IMR-90 (cell line): ENCODE measurements at regions not wholly inside any gene's neighbourhood (a gene's known extent, or its start where the extent isn't known, plus 50 kb on each side); places are given as distances from the start of the nearest gene placed in this dataset.
A peak's percentile ranks its signal among the peaks of the same experiment; 100 is the strongest.

Experiments
- ATAC-seq: fragments of 200-7000 bp; cut with Tn5 transposase; 2 replicates; pipeline ENCODE4 v1.9.1; 2020; ENCODE audit warnings: low read depth, mild to moderate bottlenecking, moderate library complexity
- BruUV-seq: library from RNA; stranded (reverse); fragments of 400-500 nt; replicated peaks from 2 replicates; lab custom pipeline; 2021; lab: Mats Ljungman, UMichigan
- CTCF ChIA-PET: fragments of 300-600 bp; formaldehyde crosslinking; extraction: SDS; loops from one replicate; lab custom pipeline; 2021; ENCODE audit warnings: antibody characterized with exemption; lab: Yijun Ruan, JAX
- POLR2A ChIA-PET: fragments of 300-600 bp; sonication (Branson Sonifier 250); formaldehyde crosslinking; loops from one replicate; lab custom pipeline; 2022; ENCODE audit warnings: antibody characterized with exemption; ENCODE audit not compliant: unreplicated experiment; lab: Charles Lee
- DNase-seq: peaks from one replicate; pipeline ENCODE4 v3.0.0; 2013
- H2AFZ ChIP-seq: replicated peaks from 2 replicates; pipeline ENCODE3; 2013; ENCODE audit warnings: low read length, mild to moderate bottlenecking; ENCODE audit not compliant: poor library complexity
- H2AK5ac ChIP-seq: 2 replicates; pipeline ENCODE4 v1.6.1; 2013; ENCODE audit warnings: low read depth, low read length, inconsistent platforms
- H2AK9ac ChIP-seq: replicated peaks from 2 replicates; pipeline ENCODE3; 2013; ENCODE audit warnings: mild to moderate bottlenecking, low read depth, low read length, moderate library complexity; ENCODE audit not compliant: poor library complexity
- H2BK120ac ChIP-seq: 2 replicates; pipeline ENCODE4 v1.6.1; 2013; ENCODE audit warnings: low read depth, low read length, inconsistent platforms
- H2BK15ac ChIP-seq: 3 replicates; pipeline ENCODE4 v1.6.1; 2013; ENCODE audit warnings: low read depth, low read length, inconsistent platforms
- H2BK20ac ChIP-seq: 2 replicates; pipeline ENCODE4 v1.6.1; 2013; ENCODE audit warnings: low read depth, mild to moderate bottlenecking, inconsistent platforms, low read length, moderate library complexity
- H2BK5ac ChIP-seq: 2 replicates; pipeline ENCODE4 v1.6.1; 2013; ENCODE audit warnings: mild to moderate bottlenecking, low read depth, low read length, inconsistent platforms; ENCODE audit not compliant: poor library complexity, severe bottlenecking
- H3K14ac ChIP-seq: replicated peaks from 2 replicates; pipeline ENCODE4 v1.6.1; 2013; ENCODE audit warnings: low read depth, low read length, inconsistent platforms
- H3K18ac ChIP-seq: 2 replicates; pipeline ENCODE4 v1.6.1; 2013; ENCODE audit warnings: low read depth, low read length, control low read depth
- H3K23ac ChIP-seq: 2 replicates; pipeline ENCODE4 v1.6.1; 2013; ENCODE audit warnings: low read depth, low read length, inconsistent platforms
- H3K27ac ChIP-seq: 2 replicates; pipeline ENCODE4 v1.5.1; 2013; ENCODE audit warnings: mild to moderate bottlenecking, control low read depth, low read length; ENCODE audit not compliant: insufficient read depth
- H3K27me3 ChIP-seq: 2 replicates; pipeline ENCODE4 v1.6.1; 2013; ENCODE audit warnings: low read length; ENCODE audit not compliant: control insufficient read depth, insufficient read depth
- H3K36me3 ChIP-seq: 2 replicates; pipeline ENCODE4 v1.6.1; 2013; ENCODE audit warnings: low read length, mixed read lengths; ENCODE audit not compliant: control insufficient read depth, insufficient read depth
- H3K4ac ChIP-seq: 2 replicates; pipeline ENCODE4 v1.6.1; 2013; ENCODE audit warnings: low read depth, low read length, inconsistent platforms
- H3K4me1 ChIP-seq: 2 replicates; pipeline ENCODE4 v1.6.1; 2013; ENCODE audit warnings: low read length, mixed read lengths; ENCODE audit not compliant: control insufficient read depth, insufficient read depth
- H3K4me2 ChIP-seq: 2 replicates; pipeline ENCODE4 v1.6.1; 2013; ENCODE audit warnings: low read depth, mild to moderate bottlenecking, control low read depth, low read length, moderate library complexity
- H3K4me3 ChIP-seq: 2 replicates; pipeline ENCODE4 v1.5.1; 2013; ENCODE audit warnings: low read depth, mild to moderate bottlenecking, control low read depth, low read length, moderate library complexity; ENCODE audit not compliant: insufficient read depth
- H3K56ac ChIP-seq: 2 replicates; pipeline ENCODE4 v1.6.1; 2013; ENCODE audit warnings: low read length, inconsistent platforms; ENCODE audit not compliant: insufficient read depth; ENCODE audit errors: extremely low read depth
- H3K79me1 ChIP-seq, 2 experiments: 2 replicates each; pipeline ENCODE4 v1.6.1; 2013; ENCODE audit warnings: low read length in 2 of 2, inconsistent platforms in 1 of 2, low read depth in 1 of 2
- H3K9ac ChIP-seq: 2 replicates; pipeline ENCODE4 v1.6.1; 2013; ENCODE audit warnings: low read depth, low read length, control low read depth
- H3K9me1 ChIP-seq: 2 replicates; pipeline ENCODE4 v1.6.1; 2013; ENCODE audit warnings: low read length, inconsistent platforms; ENCODE audit not compliant: insufficient read depth
- H3K9me3 ChIP-seq: 2 replicates; pipeline ENCODE4 v1.6.1; 2013; ENCODE audit warnings: low read length; ENCODE audit not compliant: control insufficient read depth, insufficient read depth
- H4K20me1 ChIP-seq: 2 replicates; pipeline ENCODE4 v1.6.1; 2013; ENCODE audit warnings: low read length, inconsistent platforms; ENCODE audit not compliant: insufficient read depth
- H4K5ac ChIP-seq: 2 replicates; pipeline ENCODE4 v1.6.1; 2013; ENCODE audit warnings: mild to moderate bottlenecking, low read depth, low read length, control low read depth
- H4K8ac ChIP-seq, 2 experiments: 2 replicates each; pipeline ENCODE4 v1.6.1; 2013; ENCODE audit warnings: low read depth in 2 of 2, low read length in 2 of 2, control low read depth in 1 of 2, inconsistent platforms in 1 of 2
- H4K91ac ChIP-seq: 2 replicates; pipeline ENCODE4 v1.6.1; 2013; ENCODE audit warnings: low read depth, low read length, inconsistent platforms; ENCODE audit not compliant: insufficient read depth
- CEBPB ChIP-seq: IDR thresholded peaks from 2 replicates; pipeline ENCODE4 v1.6.1; 2012; ENCODE audit warnings: low read depth, low read length, improper control_type of control experiment
- MXI1 ChIP-seq: IDR thresholded peaks from 2 replicates; pipeline ENCODE4 v1.6.1; 2012; ENCODE audit warnings: low read depth, mild to moderate bottlenecking, low read length, moderate library complexity, borderline replicate concordance
- SMC3 ChIP-seq: fragments of 150-350 bp; IDR thresholded peaks from 2 replicates; pipeline ENCODE4 v1.6.1; 2016; ENCODE audit warnings: low read depth, mild to moderate bottlenecking, antibody characterized with exemption, low read length, moderate library complexity
- WGBS, 2 experiments: methylation state at CpG; one replicate each; pipeline versions ENCODE4 v1.1.5 to v1.1.7; 2013; ENCODE audit warnings: missing lambda C conversion rate in 2 of 2; ENCODE audit not compliant: insufficient read length in 1 of 2; ENCODE audit errors: extremely low coverage in 2 of 2; 5-methylcytosine and 5-hydroxymethylcytosine counted together
- dilution Hi-C: fragments of 300-500 bp; cut with HindIII; formaldehyde crosslinking; loops from one replicate; pipeline ENCODE4 v1.14.3; 2018; ENCODE audit warnings: low sequenced_read_pairs; ENCODE audit not compliant: unreplicated experiment
- in situ Hi-C: fragments of 300-500 bp; cut with MboI; formaldehyde crosslinking; loops from 3 replicates; pipeline ENCODE4 v1.14.3; 2019; ENCODE audit warnings: low sequenced_read_pairs, inconsistent platforms, mixed read lengths
- intact Hi-C: fragments of 100-400 bp; cut with micrococcal nuclease; formaldehyde crosslinking; loops from 2 replicates; pipeline ENCODE4 v1.10.0; 2022
- TF ChIP-seq, protein P1 (sequence below): fragments of 150-350 bp; IDR thresholded peaks from 2 replicates; pipeline ENCODE4 v1.6.1; 2017; ENCODE audit warnings: mild to moderate bottlenecking, antibody characterized with exemption, low read length, low read depth
- TF ChIP-seq, protein P2 (sequence below): conservative IDR thresholded peaks from 2 replicates; pipeline ENCODE4 v1.5.1; 2012; ENCODE audit warnings: mild to moderate bottlenecking, low read depth, low read length, improper control_type of control experiment

DNA sequence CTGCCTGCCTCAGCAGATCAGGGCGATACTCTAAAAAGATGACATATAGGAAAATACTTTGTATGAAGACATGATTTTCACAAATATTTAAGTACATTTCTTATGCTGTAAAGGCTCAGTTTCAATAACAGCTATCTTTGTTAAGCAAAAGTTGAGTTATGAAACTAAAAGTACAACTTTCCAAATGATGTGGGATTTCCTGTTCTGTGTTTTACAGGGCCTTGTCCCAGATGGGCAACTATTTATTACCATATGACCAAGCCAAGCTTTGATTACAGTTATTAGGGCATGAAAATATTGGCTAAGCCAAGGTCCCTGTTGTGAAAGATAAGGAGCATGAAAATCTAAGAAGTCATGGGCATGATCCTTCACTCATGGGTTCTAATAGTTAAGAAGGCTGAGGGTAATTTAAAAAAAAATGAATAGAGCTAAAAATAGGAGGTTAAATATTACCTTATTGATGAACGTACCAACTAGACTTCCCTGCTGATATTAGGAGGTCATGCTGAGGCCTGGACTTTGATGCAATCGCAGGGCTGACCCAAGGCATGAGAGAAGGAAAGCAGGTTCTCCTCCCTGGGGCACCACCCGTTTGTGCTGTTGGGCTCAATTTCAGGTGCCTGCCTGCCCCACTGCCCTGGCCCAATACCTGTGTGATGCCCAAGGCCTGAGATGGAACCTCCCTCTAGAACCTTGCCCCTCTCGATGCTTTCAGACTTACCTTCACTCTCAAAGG lies 294.4 kb upstream of the PRDM1 start:
- Histone ChIP-seq H3K14ac (no peak overlapping the region), H2BK15ac (no peak overlapping the region; the same call in 2 of the 3 replicates), H3K27me3 (no peaks in the 10 kb centered on the region), H2AFZ (no peak overlapping the region), H3K4ac (no peak overlapping the region), H3K23ac (no peak overlapping the region), H3K27ac (no peak overlapping the region), H4K91ac (no peak overlapping the region), H2BK120ac (no peak overlapping the region), H3K4me3 (no peak overlapping the region), H3K4me1 (no peaks in the 10 kb centered on the region; the same call in 1 of the 2 replicates), H4K8ac (no peak overlapping the region), H3K9ac (no peak overlapping the region), H2BK5ac (no peak overlapping the region), H3K18ac (no peak overlapping the region), H2AK5ac (peak overlapping the region; percentile 24; the same call in 1 of the 2 replicates), H4K20me1 (no peaks in the 10 kb centered on the region), H3K4me2 (no peak overlapping the region), H3K56ac (no peak overlapping the region), H2BK20ac (no peak overlapping the region), H3K79me1 (no peaks in the 10 kb centered on the region), H3K9me3 (no peaks in the 10 kb centered on the region), H4K5ac (no peak overlapping the region), H3K36me3 (no peaks in the 10 kb centered on the region), H2AK9ac (no peak overlapping the region), H3K9me1 (peaks cover 8% of the 10 kb centered on the region; the same call in 1 of the 2 replicates)
- no peak for DNase-seq
- no peak for ATAC-seq
- in situ Hi-C loops (no loop called here), dilution Hi-C loops (no loop called here), intact Hi-C loops (loop anchor here (10.0 kb wide), 1 partner anchor 293 kb away; the partner anchor contains the start of gene PRDM1)
- ChIA-PET CTCF (interaction anchor here (0.6 kb wide), 1 partner anchor 44 kb away, joined by 6 read pairs; no protein-coding TSS in a partner anchor), POLR2A (no interaction called here)
- no TSS peak for BruUV-seq
- WGBS, 2 experiments, result no CpG with 5 or more reads among the region's 5 CpGs
- no peak for TF ChIP-seq CEBPB
- TF ChIP-seq, protein P1, sequence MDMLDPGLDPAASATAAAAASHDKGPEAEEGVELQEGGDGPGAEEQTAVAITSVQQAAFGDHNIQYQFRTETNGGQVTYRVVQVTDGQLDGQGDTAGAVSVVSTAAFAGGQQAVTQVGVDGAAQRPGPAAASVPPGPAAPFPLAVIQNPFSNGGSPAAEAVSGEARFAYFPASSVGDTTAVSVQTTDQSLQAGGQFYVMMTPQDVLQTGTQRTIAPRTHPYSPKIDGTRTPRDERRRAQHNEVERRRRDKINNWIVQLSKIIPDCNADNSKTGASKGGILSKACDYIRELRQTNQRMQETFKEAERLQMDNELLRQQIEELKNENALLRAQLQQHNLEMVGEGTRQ, result no peak
- TF ChIP-seq, protein P2, sequence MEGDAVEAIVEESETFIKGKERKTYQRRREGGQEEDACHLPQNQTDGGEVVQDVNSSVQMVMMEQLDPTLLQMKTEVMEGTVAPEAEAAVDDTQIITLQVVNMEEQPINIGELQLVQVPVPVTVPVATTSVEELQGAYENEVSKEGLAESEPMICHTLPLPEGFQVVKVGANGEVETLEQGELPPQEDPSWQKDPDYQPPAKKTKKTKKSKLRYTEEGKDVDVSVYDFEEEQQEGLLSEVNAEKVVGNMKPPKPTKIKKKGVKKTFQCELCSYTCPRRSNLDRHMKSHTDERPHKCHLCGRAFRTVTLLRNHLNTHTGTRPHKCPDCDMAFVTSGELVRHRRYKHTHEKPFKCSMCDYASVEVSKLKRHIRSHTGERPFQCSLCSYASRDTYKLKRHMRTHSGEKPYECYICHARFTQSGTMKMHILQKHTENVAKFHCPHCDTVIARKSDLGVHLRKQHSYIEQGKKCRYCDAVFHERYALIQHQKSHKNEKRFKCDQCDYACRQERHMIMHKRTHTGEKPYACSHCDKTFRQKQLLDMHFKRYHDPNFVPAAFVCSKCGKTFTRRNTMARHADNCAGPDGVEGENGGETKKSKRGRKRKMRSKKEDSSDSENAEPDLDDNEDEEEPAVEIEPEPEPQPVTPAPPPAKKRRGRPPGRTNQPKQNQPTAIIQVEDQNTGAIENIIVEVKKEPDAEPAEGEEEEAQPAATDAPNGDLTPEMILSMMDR, result no peak
- no peak for TF ChIP-seq SMC3
- TF ChIP-seq MXI1, result no peak
